C4-2B (cell line): ENCODE measurements at regions not wholly inside any gene's neighbourhood (a gene's known extent, or its start where the extent isn't known, plus 50 kb on each side); places are given as distances from the start of the nearest gene placed in this dataset.

ENCODE experiments used
- H3K27ac ChIP-seq: fragments of 450-650 bp; 2 replicates; pipeline ENCODE4 v1.5.1; 2017
- ZFX ChIP-seq: fragments of 450-650 bp; IDR thresholded peaks from 2 replicates; pipeline ENCODE4 v1.6.1; 2017
- TF ChIP-seq, protein P1 (sequence below): fragments of 450-650 bp; conservative IDR thresholded peaks from 2 replicates; pipeline ENCODE4 v1.5.1; 2017; ENCODE audit warnings: mild to moderate bottlenecking

DNA sequence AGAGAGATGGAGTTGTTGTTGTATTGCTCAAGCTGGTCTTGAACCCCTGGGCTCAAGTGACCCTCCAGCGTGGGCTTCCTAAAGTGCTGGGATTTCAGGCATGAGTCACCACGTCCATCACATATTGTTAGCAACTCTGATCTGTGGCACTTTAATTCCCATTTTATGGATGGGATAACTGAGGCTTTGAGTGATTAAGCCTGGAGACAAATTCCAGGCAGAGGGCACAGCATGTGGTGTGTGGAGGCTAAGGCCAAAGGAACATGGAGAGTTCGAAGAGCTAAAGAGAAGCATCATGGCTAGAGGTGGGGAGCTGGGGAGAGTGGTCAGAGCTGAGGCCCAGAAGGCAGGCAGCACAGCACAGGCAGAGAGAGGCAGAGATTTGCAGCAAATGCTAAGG, 458.4 kb downstream of the XPNPEP1 start:
- no peak overlapping the region for H3K27ac ChIP-seq

GRCh38 chr10:109457302-109457638, 466.0 kb downstream of the XPNPEP1 start:
- no peak overlapping the region for H3K27ac ChIP-seq
- TF ChIP-seq ZFX: no peak
- TF ChIP-seq, protein P1, sequence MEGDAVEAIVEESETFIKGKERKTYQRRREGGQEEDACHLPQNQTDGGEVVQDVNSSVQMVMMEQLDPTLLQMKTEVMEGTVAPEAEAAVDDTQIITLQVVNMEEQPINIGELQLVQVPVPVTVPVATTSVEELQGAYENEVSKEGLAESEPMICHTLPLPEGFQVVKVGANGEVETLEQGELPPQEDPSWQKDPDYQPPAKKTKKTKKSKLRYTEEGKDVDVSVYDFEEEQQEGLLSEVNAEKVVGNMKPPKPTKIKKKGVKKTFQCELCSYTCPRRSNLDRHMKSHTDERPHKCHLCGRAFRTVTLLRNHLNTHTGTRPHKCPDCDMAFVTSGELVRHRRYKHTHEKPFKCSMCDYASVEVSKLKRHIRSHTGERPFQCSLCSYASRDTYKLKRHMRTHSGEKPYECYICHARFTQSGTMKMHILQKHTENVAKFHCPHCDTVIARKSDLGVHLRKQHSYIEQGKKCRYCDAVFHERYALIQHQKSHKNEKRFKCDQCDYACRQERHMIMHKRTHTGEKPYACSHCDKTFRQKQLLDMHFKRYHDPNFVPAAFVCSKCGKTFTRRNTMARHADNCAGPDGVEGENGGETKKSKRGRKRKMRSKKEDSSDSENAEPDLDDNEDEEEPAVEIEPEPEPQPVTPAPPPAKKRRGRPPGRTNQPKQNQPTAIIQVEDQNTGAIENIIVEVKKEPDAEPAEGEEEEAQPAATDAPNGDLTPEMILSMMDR: no peak

More for the DNA sequence above, 458.4 kb downstream of the XPNPEP1 start:
- no peak for TF ChIP-seq ZFX
- TF ChIP-seq, protein P1: no peak

DNA sequence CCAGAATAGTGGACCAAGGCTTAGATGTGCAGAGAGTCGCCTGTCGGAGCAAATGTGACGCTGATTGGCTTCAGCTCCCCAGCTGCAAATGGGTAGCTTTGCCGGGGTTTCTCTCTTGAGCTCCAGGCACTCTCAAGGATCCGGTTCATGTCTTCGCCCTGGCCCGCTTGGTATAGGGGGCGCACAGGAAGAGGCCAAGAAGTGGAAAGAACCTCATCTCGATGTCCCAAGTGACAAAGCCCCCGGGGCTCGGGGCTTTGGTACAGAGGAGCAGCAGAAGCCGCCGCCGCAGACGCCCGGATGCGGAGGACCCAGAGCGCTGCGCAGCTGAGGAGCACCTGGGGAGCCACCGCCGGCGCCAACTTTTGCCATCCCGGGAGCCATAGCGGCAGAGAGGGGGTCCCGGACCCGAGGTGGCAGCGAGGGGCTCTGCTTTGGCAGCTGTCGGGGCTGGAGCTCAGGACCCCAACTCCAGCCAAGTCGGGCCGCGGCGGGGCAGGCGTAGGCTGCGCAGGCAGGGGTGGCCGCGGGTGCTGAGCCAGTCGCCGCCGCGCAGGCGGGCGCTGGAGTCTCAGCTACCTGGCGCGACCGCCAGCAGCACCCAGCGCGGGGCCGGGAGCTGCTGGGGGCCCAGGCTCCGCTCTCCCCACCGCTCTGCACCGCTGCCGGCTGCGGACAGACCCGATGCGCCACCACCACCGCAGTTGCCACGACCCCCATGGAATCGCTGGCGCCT, 466.6 kb downstream of the XPNPEP1 start:
- TF ChIP-seq, protein P1: no peak
- TF ChIP-seq ZFX: no peak
- H3K27ac ChIP-seq: no peak overlapping the region

GRCh38 chr10:109454691-109455090, 468.6 kb downstream of the XPNPEP1 start:
- H3K27ac ChIP-seq: no peak overlapping the region
- no peak for TF ChIP-seq ZFX
- TF ChIP-seq, protein P1: no peak

DNA sequence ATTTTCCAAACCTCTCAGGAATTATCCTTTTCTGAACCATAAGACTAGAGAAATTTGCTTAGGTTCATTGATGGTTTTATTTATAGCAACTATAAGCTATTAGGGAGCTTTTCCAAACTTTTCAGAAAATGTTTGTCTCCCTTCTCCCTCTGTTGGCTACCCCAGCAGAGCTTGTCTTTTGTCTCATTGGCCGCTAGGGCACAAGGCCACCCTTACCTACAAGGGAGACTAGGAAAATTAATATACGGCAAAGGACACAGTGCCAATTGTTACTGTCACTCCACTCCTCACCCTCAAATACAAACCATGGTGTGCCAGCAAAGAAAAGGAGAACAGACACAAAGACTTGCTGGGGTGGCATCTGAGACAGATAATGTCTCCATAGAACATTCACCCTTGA, 471.4 kb downstream of the XPNPEP1 start:
- no peak for TF ChIP-seq ZFX
- TF ChIP-seq, protein P1: peak; percentile 44
- H3K27ac ChIP-seq: no peak overlapping the region

DNA sequence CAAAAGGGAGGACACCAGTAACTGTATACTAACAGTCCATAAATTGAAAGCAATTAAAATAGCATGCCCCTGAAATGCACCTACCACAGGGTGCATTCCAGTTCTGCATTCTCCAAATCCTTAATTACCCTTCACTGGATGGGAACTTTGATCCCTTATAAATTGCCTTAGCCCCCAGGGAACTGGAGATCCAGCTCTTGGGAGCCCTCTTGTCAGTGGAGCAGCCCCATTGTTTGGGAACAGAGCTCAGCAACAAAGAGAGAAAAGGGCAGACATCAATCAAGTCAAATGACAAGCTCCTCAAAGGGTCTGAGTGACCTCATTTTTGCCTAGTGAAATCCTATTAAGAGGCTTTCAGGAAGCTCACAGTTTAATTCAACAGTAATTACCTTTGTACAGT, 472.6 kb downstream of the XPNPEP1 start:
- H3K27ac ChIP-seq: no peak overlapping the region
- TF ChIP-seq, protein P1: no peak
- TF ChIP-seq ZFX: no peak

DNA sequence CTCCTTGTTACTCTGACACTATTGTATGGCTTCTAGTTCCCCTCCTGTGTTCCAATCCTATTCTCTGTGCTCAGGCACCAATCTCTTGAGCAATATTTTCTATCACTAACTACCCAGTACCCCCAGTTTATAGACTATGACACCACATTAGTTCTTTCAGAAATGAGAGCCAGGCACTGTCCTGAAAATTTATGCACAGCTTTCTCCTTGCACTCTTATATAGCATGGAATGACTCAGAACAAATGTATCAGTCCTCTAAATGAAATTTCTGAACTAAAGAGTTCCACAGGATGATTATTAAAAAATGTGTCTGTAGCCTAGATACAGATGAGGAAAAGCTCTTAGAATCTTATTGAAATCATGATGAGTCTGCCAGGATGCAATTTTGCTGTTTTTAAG, 489.9 kb downstream of the XPNPEP1 start:
- TF ChIP-seq, protein P1: no peak
- no peak for TF ChIP-seq ZFX
- no peak overlapping the region for H3K27ac ChIP-seq
